GM12874 (cell line): ENCODE measurements at regions not wholly inside any gene's neighbourhood (a gene's known extent, or its start where the extent isn't known, plus 50 kb on each side); places are given as distances from the start of the nearest gene placed in this dataset.

Source experiments
- TF ChIP-seq, protein P1 (sequence below): IDR thresholded peaks from 2 replicates; pipeline ENCODE4 v1.5.1; 2011; ENCODE audit warnings: low read depth, mild to moderate bottlenecking, control low read depth, low read length, moderate library complexity; ENCODE audit not compliant: insufficient read depth

DNA sequence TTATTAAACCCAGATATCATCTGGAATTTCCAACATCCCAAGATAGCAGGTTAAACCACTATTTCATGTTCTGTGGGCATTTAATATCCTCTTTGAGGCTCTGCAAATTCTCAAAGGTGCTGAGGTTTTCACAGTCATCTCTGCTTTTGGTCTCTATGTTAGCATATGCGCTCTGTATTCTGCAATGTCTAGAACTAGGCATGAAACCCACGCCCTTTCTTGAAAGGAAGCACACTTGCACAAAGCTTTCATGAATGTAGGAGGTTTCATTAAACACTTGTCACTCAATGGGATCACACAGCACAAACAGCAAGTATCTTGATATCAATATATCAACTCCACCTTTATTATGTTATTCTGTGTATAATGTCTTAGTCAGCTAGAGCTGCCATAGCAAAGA lies 172.0 kb upstream of the USP24 start:
- TF ChIP-seq, protein P1, sequence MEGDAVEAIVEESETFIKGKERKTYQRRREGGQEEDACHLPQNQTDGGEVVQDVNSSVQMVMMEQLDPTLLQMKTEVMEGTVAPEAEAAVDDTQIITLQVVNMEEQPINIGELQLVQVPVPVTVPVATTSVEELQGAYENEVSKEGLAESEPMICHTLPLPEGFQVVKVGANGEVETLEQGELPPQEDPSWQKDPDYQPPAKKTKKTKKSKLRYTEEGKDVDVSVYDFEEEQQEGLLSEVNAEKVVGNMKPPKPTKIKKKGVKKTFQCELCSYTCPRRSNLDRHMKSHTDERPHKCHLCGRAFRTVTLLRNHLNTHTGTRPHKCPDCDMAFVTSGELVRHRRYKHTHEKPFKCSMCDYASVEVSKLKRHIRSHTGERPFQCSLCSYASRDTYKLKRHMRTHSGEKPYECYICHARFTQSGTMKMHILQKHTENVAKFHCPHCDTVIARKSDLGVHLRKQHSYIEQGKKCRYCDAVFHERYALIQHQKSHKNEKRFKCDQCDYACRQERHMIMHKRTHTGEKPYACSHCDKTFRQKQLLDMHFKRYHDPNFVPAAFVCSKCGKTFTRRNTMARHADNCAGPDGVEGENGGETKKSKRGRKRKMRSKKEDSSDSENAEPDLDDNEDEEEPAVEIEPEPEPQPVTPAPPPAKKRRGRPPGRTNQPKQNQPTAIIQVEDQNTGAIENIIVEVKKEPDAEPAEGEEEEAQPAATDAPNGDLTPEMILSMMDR: no peak

DNA sequence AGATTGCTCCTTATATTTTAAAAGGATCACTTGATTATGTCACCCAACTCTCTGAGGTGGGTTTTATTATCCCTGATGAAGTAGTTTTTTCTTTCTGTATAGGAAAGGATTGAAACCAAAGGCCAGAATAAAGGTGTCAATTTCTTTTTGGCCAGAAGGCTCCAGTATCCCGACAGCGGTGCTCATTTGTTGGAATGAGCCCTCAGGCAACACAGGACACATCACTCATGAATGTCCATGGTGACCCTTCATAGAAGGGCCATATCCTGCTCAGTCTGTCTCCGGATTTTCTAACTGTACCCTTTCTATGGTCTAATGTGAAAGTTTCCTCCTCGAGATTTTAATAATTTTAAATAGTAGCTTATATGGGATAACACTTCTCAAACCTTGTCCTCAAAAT lies 171.3 kb upstream of the USP24 start:
- TF ChIP-seq, protein P1: no peak

DNA sequence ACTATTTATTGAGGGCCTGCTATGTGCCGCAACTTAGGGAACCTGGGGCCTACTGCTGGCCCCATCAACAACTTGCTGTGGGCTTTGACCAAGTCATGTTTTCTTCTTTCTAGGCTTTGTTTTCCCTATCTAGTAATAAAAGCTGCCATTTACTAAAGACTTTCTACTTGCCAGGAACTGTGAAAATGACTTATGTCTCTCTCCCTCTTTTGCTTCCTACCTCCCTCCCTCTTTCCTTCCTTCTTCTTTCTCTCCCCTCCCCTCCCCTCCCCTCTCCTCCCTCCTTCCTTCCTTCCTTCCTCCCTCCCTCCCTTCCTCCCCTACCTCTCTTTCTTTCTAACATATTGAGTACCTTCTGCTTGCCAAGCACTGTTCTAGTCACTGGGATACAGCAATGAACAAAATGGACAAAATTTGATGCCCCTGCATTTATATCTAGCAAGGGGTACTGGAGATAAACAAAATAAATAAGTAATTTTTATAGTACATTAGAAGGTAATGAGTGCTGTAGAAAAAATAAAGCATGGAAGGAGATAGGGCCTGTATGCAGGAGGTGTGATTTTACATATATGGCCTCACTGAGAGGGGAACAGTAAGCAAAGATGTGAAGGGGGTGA lies 170.3 kb upstream of the USP24 start:
- TF ChIP-seq, protein P1: no peak

DNA sequence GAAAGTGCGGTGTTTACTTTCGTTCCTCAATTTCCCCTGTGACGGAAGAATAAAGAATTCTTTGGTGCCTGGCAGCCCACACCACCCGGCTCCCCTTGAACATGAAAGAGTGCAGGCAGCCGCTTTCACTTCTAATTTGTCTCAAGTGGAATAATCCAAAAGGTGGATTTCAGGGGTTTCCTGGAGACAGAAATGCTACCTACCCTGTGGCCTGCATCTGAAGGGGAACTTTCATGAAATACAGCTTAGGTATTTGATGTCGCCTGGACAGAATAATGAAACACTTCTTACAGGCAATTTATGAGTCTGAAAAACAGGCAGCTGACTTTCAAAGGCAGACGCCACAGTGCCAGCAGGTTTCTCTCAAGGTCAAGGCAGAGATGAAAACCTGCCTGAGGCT lies 169.5 kb upstream of the USP24 start:
- TF ChIP-seq, protein P1: no peak

DNA sequence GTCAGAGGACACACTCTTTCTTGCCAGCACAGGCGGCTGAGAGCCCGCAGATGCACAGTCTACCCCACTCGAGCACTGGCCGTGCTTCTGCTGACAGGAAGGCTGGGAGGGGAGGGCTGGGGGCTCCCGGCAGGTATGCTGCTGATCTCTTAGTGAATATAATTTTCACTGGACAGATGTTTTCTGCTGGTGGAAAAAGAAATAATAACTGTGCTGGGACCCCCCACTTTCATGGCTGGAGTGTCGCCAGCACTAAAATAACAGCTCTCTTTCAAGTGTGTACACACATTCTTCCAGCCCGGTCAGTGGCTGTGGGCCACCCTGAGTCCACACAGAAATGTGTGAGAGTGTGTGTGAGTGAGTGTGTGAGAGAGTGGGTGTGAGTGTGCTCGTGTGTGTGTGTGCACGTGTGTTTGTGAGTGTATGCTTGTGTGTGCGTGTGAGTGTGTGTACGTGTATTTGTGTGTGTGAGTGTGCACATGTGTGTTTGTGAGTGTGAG lies 167.7 kb upstream of the USP24 start:
- TF ChIP-seq, protein P1: no peak

DNA sequence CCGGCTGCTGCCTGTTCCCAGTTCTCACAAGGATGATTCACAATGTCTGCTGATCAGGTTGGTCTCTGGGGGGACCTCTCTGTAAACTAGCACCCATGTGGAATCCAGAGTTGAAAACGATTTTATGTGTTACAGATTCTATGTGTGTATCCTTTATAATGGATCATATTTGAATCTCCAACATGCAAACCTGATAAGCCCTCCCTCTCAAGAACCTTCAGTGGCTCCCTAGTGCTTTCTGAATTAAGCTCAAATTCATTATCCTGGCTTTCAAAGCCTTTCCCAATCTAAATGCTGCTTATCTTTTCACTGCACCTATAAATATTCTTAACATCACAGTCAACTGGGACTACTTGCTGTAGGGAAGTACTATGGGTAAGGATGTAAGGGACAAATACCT lies 166.8 kb upstream of the USP24 start:
- TF ChIP-seq, protein P1: no peak

DNA sequence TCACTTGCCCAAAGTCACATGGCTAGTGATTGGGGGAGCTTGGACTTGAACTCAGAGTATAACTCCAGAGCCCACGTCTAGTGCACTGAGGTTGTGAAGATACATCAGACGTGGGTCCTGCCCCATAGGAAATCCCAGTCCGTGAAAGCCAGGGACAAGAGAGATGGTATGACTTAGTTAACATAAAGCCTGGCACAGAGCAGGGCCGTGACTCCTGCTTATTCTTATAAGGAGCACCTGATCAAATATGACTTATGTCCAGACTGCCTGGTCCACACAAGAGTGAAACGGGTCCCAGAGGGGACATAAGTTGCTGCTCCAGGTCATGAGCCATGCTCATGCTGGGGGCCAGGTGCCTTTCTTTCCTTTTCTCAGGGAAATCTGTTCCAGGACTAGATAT lies 166.3 kb upstream of the USP24 start:
- TF ChIP-seq, protein P1: no peak
